WTC11 (cell line): ENCODE measurements at regions not wholly inside any gene's neighbourhood (a gene's known extent, or its start where the extent isn't known, plus 50 kb on each side); places are given as distances from the start of the nearest gene placed in this dataset.

Source experiments
- ATAC-seq: fragments of 200-7000 bp; cut with Tn5 transposase; 2 replicates; pipeline ENCODE4 v1.10.0; 2021; ENCODE audit warnings: mild to moderate bottlenecking, moderate library complexity
- CTCF ChIA-PET: fragments of 300-600 bp; sonication (Branson Sonifier 250); formaldehyde crosslinking; loops from one replicate; lab custom pipeline; 2021; ENCODE audit warnings: antibody characterized with exemption; lab: Charles Lee
- POLR2A ChIA-PET: fragments of 350-600 bp; sonication (Branson Sonifier 250); formaldehyde crosslinking; loops from one replicate; lab custom pipeline; 2021; ENCODE audit warnings: antibody characterized with exemption; lab: Charles Lee
- DNase-seq: peaks from one replicate; pipeline ENCODE4 v3.0.0; 2021; ENCODE audit warnings: low spot score
- H3K27ac Mint-ChIP-seq: 2 replicates; pipeline ENCODE4 v1.8.0; 2021; ENCODE audit warnings: mixed read lengths
- H3K27me3 Mint-ChIP-seq: 2 replicates; pipeline ENCODE4 v1.8.0; 2021; ENCODE audit warnings: low read depth, mild to moderate bottlenecking, moderate library complexity, mixed read lengths
- H3K36me3 Mint-ChIP-seq: 2 replicates; pipeline ENCODE4 v1.8.0; 2021; ENCODE audit warnings: mixed read lengths
- H3K4me1 Mint-ChIP-seq: 2 replicates; pipeline ENCODE4 v1.8.0; 2022; ENCODE audit warnings: mixed read lengths
- H3K4me3 Mint-ChIP-seq: 2 replicates; pipeline ENCODE4 v1.8.0; 2021; ENCODE audit warnings: mild to moderate bottlenecking, moderate library complexity, mixed read lengths
- H3K9me3 Mint-ChIP-seq: 2 replicates; pipeline ENCODE4 v1.8.0; 2021; ENCODE audit warnings: mixed read lengths
- AFF4 ChIP-seq: sonication (generic); formaldehyde crosslinking; IDR thresholded peaks from 2 replicates; pipeline ENCODE4 v1.8.1; 2023; ENCODE audit warnings: mild to moderate bottlenecking, missing genetic modification reagents, borderline replicate concordance
- AR ChIP-seq: fragments of 250-450 bp; sonication (Bioruptor Pico); IDR thresholded peaks from 2 replicates; pipeline ENCODE4 v1.9.0; 2021; ENCODE audit warnings: mild to moderate bottlenecking
- CREB1 ChIP-seq: sonication (generic); formaldehyde crosslinking; IDR thresholded peaks from 2 replicates; pipeline ENCODE4 v1.8.0; 2023; ENCODE audit warnings: mild to moderate bottlenecking, missing genetic modification reagents
- ELF4 ChIP-seq: sonication (generic); formaldehyde crosslinking; IDR thresholded peaks from 2 replicates; pipeline ENCODE4 v1.8.1; 2022; ENCODE audit warnings: low read depth, mild to moderate bottlenecking, moderate library complexity, missing genetic modification reagents
- ETV6 ChIP-seq: sonication (generic); formaldehyde crosslinking; IDR thresholded peaks from 2 replicates; pipeline ENCODE4 v1.8.1; 2022; ENCODE audit warnings: mild to moderate bottlenecking, missing genetic modification reagents
- GRHL2 ChIP-seq: fragments of 250-450 bp; sonication (Bioruptor Pico); IDR thresholded peaks from 2 replicates; pipeline ENCODE4 v1.8.0; 2022; ENCODE audit warnings: mild to moderate bottlenecking, moderate library complexity; ENCODE audit not compliant: insufficient replicate concordance, severe bottlenecking
- HMGA2 ChIP-seq: fragments of 250-450 bp; sonication (Bioruptor Pico); IDR thresholded peaks from 2 replicates; pipeline ENCODE4 v1.4.0; 2021; ENCODE audit warnings: mild to moderate bottlenecking, moderate library complexity
- IRF2 ChIP-seq: sonication (generic); formaldehyde crosslinking; IDR thresholded peaks from 2 replicates; pipeline ENCODE4 v1.8.0; 2022; ENCODE audit warnings: low read depth, missing genetic modification reagents, borderline replicate concordance
- MAX ChIP-seq: sonication (generic); formaldehyde crosslinking; IDR thresholded peaks from 2 replicates; pipeline ENCODE4 v1.8.0; 2022; ENCODE audit warnings: mild to moderate bottlenecking, missing genetic modification reagents
- MXD4 ChIP-seq: fragments of 250-450 bp; sonication (Bioruptor Pico); IDR thresholded peaks from 2 replicates; pipeline ENCODE4 v1.8.0; 2021; ENCODE audit warnings: mild to moderate bottlenecking, moderate library complexity, borderline replicate concordance
- PRDM15 ChIP-seq: sonication (generic); formaldehyde crosslinking; IDR thresholded peaks from 2 replicates; pipeline ENCODE4 v1.8.0; 2022; ENCODE audit warnings: missing genetic modification reagents
- RORB ChIP-seq: fragments of 250-450 bp; sonication (Bioruptor Pico); IDR thresholded peaks from 2 replicates; pipeline ENCODE4 v1.9.0; 2021; ENCODE audit warnings: mild to moderate bottlenecking
- STAT6 ChIP-seq: sonication (generic); formaldehyde crosslinking; conservative IDR thresholded peaks from 2 replicates; pipeline ENCODE4 v1.8.1; 2023; ENCODE audit warnings: mild to moderate bottlenecking, low read depth, missing genetic modification reagents, moderate library complexity
- TEAD4 ChIP-seq: sonication (generic); formaldehyde crosslinking; IDR thresholded peaks from 2 replicates; pipeline ENCODE4 v1.8.0; 2022; ENCODE audit warnings: mild to moderate bottlenecking, missing genetic modification reagents
- USF1 ChIP-seq: sonication (generic); formaldehyde crosslinking; IDR thresholded peaks from 2 replicates; pipeline ENCODE4 v1.8.0; 2022; ENCODE audit warnings: mild to moderate bottlenecking, missing genetic modification reagents
- ZNF423 ChIP-seq: fragments of 250-450 bp; sonication (Bioruptor Pico); IDR thresholded peaks from 2 replicates; pipeline ENCODE4 v2.1.2; 2022; ENCODE audit warnings: mild to moderate bottlenecking, moderate library complexity
- ZSCAN18 ChIP-seq: fragments of 250-450 bp; sonication (Bioruptor Pico); IDR thresholded peaks from 2 replicates; pipeline ENCODE4 v2.1.2; 2022; ENCODE audit warnings: mild to moderate bottlenecking, moderate library complexity

GRCh38 chr18:72973841-72974240 is 106.1 kb upstream of the NETO1 start:
- no peak for ATAC-seq
- Mint-ChIP-seq H3K27ac (no peak overlapping the region), H3K4me3 (no peak overlapping the region), H3K27me3 (no peaks in the 10 kb centered on the region)
- TF ChIP-seq IRF2 = no peak
- TF ChIP-seq TEAD4 (CRISPR knock-in tag) = no peak
- TF ChIP-seq USF1 (CRISPR knock-in tag) = no peak
- TF ChIP-seq ZNF423 (CRISPR knock-in tag) = no peak
- no peak for TF ChIP-seq MXD4 (CRISPR knock-in tag)
- TF ChIP-seq AFF4 (CRISPR knock-in tag) = no peak
- TF ChIP-seq HMGA2 (CRISPR knock-in tag) = no peak
- TF ChIP-seq PRDM15 (CRISPR knock-in tag) = no peak
- no peak for TF ChIP-seq MAX
- no peak for TF ChIP-seq ELF4
- TF ChIP-seq AR (CRISPR knock-in tag) = no peak
- no peak for TF ChIP-seq ZSCAN18 (CRISPR knock-in tag)
- no peak for TF ChIP-seq ETV6
- no peak for TF ChIP-seq RORB (CRISPR knock-in tag)
- TF ChIP-seq CREB1 (CRISPR knock-in tag) = no peak
- TF ChIP-seq GRHL2 (CRISPR knock-in tag) = no peak
- no peak for TF ChIP-seq STAT6 (CRISPR knock-in tag)
- TF ChIP-seq, all 79 proteins: peak for 0
- peaks cover 20% of the 10 kb centered on the region for H3K9me3 Mint-ChIP-seq
- no peaks in the 10 kb centered on the region for H3K4me1 Mint-ChIP-seq
- DNase-seq = no peak
- ChIA-PET CTCF (no interaction called here), POLR2A (no interaction called here)
- H3K36me3 Mint-ChIP-seq = peaks cover 9% of the 10 kb centered on the region
